D721Med (cell line): ENCODE measurements at regions not wholly inside any gene's neighbourhood (a gene's known extent, or its start where the extent isn't known, plus 50 kb on each side); places are given as distances from the start of the nearest gene placed in this dataset.

Source experiments
- DNase-seq: peaks from one replicate; pipeline ENCODE4 v3.0.0; 2011; ENCODE audit warnings: low spot score; ENCODE audit not compliant: insufficient read length
- FAIRE-seq: peaks from 2 replicates; lab custom pipeline; 2011; peaks lifted over from hg19 to GRCh38; lab: Jason Lieb, UNC
- TF ChIP-seq, protein P1 (sequence below): IDR thresholded peaks from 2 replicates; pipeline ENCODE4 v1.5.1; 2012; ENCODE audit warnings: mild to moderate bottlenecking, control low read depth; ENCODE audit not compliant: insufficient read depth; ENCODE audit errors: missing control alignments

DNA sequence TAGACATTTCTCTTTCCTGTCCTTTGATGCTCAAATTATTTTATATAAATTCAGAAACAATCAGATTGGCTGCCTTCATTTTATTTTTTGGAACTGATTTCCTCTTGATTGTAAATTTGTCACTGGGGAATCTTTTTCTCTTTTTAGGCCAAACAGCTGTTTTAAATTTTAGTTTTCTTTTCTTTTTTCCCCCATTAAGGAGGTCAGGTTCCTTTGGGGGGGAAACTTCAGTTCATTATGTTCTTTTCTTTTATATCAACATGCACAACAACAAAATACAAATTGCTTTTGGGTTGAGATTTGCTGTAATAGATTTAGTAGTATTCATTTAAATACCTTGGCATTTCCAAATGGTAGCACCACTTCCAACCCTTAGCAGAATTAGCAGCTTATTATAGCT, 264.8 kb upstream of the SPRY2 start:
- no peak for FAIRE-seq

DNA sequence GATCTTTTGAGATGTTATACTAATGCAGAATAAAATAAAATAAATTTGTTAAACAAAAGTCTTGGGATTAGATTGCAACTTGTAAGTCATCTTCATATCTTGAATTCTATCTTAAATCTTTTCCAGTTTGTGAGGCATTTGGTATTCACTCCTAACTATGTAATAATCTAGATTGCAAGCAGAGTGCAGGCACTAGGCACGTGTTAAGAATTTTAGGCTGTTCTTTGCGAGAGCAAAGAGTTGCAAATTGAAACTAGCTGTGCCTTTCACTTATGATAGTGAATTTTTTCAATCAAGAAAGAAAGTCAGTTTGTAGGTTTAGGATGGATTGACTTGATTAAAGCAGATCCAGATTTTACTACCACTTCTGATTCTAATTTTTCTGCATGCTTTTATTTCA, 264.1 kb upstream of the SPRY2 start:
- FAIRE-seq (no peak), DNase-seq (no peak)
- TF ChIP-seq, protein P1, sequence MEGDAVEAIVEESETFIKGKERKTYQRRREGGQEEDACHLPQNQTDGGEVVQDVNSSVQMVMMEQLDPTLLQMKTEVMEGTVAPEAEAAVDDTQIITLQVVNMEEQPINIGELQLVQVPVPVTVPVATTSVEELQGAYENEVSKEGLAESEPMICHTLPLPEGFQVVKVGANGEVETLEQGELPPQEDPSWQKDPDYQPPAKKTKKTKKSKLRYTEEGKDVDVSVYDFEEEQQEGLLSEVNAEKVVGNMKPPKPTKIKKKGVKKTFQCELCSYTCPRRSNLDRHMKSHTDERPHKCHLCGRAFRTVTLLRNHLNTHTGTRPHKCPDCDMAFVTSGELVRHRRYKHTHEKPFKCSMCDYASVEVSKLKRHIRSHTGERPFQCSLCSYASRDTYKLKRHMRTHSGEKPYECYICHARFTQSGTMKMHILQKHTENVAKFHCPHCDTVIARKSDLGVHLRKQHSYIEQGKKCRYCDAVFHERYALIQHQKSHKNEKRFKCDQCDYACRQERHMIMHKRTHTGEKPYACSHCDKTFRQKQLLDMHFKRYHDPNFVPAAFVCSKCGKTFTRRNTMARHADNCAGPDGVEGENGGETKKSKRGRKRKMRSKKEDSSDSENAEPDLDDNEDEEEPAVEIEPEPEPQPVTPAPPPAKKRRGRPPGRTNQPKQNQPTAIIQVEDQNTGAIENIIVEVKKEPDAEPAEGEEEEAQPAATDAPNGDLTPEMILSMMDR: no peak

More for the DNA sequence above, 264.8 kb upstream of the SPRY2 start:
- DNase-seq: no peak
- TF ChIP-seq, protein P1: no peak

DNA sequence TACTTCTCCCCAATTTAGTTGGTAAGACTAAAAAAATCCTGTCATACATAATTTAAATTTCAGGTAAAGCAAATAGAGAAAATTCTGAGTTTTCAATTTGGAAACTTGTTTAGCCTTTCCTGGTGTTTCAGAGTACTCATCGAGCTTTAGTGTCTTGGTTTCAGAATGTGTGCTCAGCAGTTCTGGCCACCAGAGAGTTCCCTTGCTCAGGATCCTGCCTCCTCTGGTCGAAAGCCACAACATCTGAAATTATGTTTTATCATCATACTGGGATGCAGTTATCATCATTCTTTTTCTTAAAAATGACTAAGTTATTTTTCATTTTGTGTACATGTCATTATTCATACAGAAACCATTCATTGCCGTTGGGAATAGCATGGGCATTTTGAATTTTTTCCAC, 263.2 kb upstream of the SPRY2 start:
- TF ChIP-seq, protein P1: no peak
- no peak for DNase-seq
- no peak for FAIRE-seq

DNA sequence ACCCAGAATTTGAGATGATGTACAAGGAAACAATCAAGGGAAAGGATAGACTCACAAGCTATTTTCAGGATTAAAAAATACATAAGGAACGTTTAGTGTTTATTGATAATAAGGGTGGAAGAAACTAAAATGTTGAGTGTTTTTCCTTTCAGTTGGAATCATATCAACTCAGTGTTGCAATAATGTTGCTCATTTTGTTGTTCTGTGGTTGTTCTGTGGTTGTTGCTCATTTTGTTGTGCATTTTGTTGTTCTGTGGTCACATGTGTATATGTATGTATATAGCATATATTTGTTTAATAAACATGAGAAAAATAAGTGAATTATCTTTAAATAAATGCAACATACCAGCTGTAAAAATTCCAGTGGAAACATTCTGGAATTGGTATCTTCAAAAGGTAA, 262.4 kb upstream of the SPRY2 start:
- FAIRE-seq: no peak
- no peak for DNase-seq
- TF ChIP-seq, protein P1: no peak

DNA sequence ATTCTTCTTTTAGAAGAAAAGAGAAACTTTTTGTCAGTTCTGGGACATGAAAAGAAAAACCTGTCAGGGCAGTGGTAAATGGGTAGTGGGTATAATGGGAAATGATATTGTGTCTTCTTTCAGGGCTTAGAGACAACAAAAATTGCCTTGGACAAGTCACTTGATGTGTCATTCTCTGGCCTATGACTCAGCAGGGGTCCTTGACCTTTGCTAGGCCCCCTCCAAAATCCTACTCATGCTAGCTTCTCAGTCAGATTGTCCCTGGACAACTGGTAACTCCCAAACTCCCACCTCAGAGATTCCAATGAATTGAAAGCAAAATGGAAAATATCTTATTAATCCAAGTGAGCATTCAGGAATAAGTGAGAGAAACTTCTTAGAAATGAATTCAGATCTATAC, 258.8 kb upstream of the SPRY2 start:
- no peak for DNase-seq
- no peak for FAIRE-seq
- TF ChIP-seq, protein P1: no peak

DNA sequence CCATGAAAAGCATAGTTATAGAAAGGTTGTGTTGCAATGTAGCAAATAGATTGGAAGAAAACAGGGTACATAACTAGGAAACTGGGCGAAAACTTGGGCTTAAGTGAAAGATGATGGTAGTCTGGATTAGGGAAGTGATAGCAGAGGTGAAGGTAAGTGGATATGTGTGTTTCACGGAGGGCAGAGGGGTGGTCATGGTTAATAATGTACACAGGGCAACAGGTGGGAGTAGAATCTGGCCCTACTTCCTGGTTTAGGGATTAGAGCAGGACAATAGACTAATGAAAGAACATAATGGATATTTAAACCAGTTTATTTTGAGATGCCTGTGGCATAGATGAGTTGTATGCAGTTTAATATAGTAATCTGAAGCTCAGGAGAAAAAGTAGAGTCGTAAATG, 257.3 kb upstream of the SPRY2 start:
- DNase-seq (no peak), FAIRE-seq (no peak)
- TF ChIP-seq, protein P1: no peak

DNA sequence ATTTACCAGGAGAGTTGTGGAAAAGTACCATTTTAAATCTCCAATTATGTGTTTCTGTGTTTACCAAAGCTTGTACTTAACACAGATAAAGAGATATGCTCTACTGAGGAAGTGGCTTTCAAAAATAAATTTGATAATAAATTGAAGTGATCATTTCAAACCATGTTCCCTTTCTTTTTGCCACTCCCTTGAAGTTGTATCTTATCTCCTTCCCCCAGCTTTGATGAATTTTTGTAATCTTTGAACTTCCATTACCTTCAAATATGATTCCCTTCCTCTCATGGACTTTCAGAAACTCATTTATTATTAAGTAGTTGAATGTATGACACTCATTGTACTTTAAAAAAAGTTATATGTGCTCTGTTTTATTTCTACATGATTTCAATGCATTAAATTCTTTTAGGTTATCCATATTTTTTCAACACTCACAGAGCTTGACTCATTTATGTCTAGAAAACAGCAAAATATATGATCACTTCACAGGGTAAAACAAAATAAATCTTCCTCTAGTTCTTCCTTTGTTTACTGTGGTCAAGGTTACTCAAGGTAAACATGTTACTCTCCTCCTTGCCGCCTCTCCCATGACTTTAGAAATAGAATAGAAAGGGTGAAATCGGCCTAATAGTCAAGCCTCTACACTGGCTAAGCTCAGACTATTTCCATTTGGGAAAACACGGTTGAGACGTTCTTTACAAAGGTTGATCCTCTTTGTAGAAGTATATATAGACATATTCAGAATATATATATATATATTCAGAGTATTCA, 251.2 kb upstream of the SPRY2 start:
- DNase-seq: no peak
- no peak for FAIRE-seq
- TF ChIP-seq, protein P1: no peak
